ENCODE measurements at regions not wholly inside any gene's neighbourhood (a gene's known extent, or its start where the extent isn't known, plus 50 kb on each side); places are given as distances from the start of the nearest gene placed in this dataset.
A peak's percentile ranks its signal among the peaks of the same experiment; 100 is the strongest.

GRCh38 chr1:229066591-229066990 is 204.3 kb upstream of the RAB4A start:
- intact Hi-C loops (cut with DNase I, micrococcal nuclease), result no loop called here
- Histone ChIP-seq H3K9me3 (no peaks in the 10 kb centered on the region), H3K4me1 (ENCODE audit: low read depth) (peaks cover 5% of the 10 kb centered on the region), H3K36me3 (ENCODE audit: low read depth) (no peaks in the 10 kb centered on the region), H3K4me3 (no peak overlapping the region)
- TF ChIP-seq, protein P1, sequence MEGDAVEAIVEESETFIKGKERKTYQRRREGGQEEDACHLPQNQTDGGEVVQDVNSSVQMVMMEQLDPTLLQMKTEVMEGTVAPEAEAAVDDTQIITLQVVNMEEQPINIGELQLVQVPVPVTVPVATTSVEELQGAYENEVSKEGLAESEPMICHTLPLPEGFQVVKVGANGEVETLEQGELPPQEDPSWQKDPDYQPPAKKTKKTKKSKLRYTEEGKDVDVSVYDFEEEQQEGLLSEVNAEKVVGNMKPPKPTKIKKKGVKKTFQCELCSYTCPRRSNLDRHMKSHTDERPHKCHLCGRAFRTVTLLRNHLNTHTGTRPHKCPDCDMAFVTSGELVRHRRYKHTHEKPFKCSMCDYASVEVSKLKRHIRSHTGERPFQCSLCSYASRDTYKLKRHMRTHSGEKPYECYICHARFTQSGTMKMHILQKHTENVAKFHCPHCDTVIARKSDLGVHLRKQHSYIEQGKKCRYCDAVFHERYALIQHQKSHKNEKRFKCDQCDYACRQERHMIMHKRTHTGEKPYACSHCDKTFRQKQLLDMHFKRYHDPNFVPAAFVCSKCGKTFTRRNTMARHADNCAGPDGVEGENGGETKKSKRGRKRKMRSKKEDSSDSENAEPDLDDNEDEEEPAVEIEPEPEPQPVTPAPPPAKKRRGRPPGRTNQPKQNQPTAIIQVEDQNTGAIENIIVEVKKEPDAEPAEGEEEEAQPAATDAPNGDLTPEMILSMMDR (IDR thresholded peaks at IDR 0.05), result no peak
- no peak for DNase-seq
- ATAC-seq, result no peak

GRCh38 chr1:229067546-229067945 is 203.4 kb upstream of the RAB4A start:
- no peak overlapping the region for H3K4me3 ChIP-seq
- DNase-seq, result no peak
- TF ChIP-seq, protein P1 (IDR thresholded peaks at IDR 0.05), result no peak
- H3K9me3 ChIP-seq, result no peaks in the 10 kb centered on the region
- no peak for ATAC-seq
- no peaks in the 10 kb centered on the region for H3K36me3 ChIP-seq (ENCODE audit: low read depth)
- intact Hi-C loops (cut with DNase I, micrococcal nuclease), result no loop called here
- peaks cover 5% of the 10 kb centered on the region for H3K4me1 ChIP-seq (ENCODE audit: low read depth)

- no peaks in the 10 kb centered on the region for H3K9me3 ChIP-seq
- DNase-seq, result no peak
- peak; percentile 44 for ATAC-seq
- intact Hi-C loops (cut with DNase I, micrococcal nuclease), result no loop called here
- peaks cover 5% of the 10 kb centered on the region for H3K4me1 ChIP-seq (ENCODE audit: low read depth)
- no peaks in the 10 kb centered on the region for H3K36me3 ChIP-seq (ENCODE audit: low read depth)
- TF ChIP-seq, protein P1 (IDR thresholded peaks at IDR 0.05), result no peak
- H3K4me3 ChIP-seq, result no peak overlapping the region
Observed at GRCh38 chr1:229068270-229068987, 202.5 kb upstream of the RAB4A start.

DNA sequence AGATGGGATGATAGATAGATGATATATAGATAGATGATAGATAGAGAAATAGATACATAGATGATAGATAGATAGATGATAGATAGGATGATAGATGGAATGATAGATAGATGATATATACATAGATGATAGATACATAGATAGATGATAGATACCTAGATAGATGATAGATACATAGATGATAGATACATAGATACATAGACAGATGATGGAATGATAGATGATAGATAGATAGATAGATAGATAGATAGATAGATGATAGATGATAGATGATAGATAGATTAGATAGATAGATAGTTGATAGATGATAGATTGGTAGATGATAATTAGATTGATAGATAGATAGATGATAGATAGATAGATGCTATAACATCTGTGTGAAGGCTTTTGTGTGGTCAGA is 201.7 kb upstream of the RAB4A start:
- H3K4me3 ChIP-seq, result no peak overlapping the region
- no peak for DNase-seq
- no peak for ATAC-seq
- peaks cover 1% of the 10 kb centered on the region for H3K4me1 ChIP-seq (ENCODE audit: low read depth)
- H3K9me3 ChIP-seq, result no peaks in the 10 kb centered on the region
- H3K36me3 ChIP-seq (ENCODE audit: low read depth), result no peaks in the 10 kb centered on the region
- intact Hi-C loops (cut with DNase I, micrococcal nuclease), result no loop called here
- TF ChIP-seq, protein P1 (IDR thresholded peaks at IDR 0.05), result no peak

DNA sequence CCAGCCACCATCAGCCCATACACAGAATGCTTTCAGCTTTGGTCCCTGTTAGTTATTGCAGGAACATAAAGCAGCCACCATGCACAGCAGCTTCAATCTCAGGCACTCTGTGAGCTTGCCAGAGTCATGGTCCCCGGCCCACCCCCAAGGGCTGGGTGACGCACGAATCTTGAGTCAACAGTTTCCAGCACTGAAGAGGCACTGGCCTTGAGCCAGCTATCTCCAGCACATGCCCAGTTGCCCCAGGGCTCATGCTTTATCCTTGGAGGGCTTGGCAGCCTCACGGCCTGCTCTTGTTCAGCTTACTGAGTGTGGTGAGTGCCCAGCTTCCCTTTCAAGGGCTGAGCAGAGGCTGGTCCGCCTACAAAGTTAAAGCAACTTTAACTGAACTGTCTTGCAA is 200.7 kb upstream of the RAB4A start:
- ATAC-seq, result peak; percentile 58
- peak; percentile 61 to 64 (median 64) for DNase-seq
- intact Hi-C loops (cut with DNase I, micrococcal nuclease), result no loop called here
- Histone ChIP-seq H3K9me3 (no peaks in the 10 kb centered on the region), H3K4me3 (no peak overlapping the region), H3K36me3 (ENCODE audit: low read depth) (no peaks in the 10 kb centered on the region), H3K4me1 (ENCODE audit: low read depth) (no peaks in the 10 kb centered on the region)
- TF ChIP-seq, protein P1 (IDR thresholded peaks at IDR 0.05), result no peak

Measured in mucosa of descending colon (tissue), 3 donors.